GM21423 (cell line): ENCODE measurements at regions not wholly inside any gene's neighbourhood (a gene's known extent, or its start where the extent isn't known, plus 50 kb on each side); places are given as distances from the start of the nearest gene placed in this dataset.

Source experiments
- ATAC-seq: cut with Tn5 transposase; IDR thresholded peaks from one replicate; pipeline ENCODE4 v1.9.1; 2021; ENCODE audit warnings: mild to moderate bottlenecking, moderate library complexity; ENCODE audit not compliant: unreplicated experiment

DNA sequence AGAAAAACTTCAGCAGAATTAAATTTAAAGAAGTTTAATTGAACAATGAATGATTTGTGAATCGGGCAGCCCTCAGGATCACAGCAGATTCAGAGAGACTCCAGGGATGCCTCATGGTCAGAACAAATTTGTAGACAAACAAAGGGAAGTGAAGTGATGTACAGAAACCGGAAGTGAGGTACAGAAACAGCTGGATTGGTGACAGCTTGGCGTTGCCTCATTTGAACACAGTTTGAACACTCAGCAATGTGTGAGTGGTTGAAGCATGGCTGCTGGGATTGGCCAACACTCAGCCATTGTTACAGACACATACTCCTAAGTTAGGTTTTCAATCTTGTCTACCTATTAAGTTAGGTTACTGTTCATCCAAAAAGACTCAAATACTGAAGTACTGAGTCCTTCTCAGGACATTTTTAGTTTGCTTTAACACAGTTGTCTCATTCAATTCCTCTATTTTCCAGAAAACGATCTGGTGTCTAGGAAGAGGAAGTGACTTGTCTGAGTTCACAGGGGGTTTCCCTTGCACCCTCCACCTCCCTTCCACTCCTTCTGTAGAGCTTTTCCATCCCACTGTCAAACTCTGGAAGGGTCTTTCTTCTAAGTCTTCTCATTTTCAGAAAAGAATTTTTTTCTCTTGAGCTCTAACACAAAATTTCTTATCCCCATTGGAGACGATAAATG, 137.9 kb downstream of the SLC4A3 start:
- no peak for ATAC-seq

DNA sequence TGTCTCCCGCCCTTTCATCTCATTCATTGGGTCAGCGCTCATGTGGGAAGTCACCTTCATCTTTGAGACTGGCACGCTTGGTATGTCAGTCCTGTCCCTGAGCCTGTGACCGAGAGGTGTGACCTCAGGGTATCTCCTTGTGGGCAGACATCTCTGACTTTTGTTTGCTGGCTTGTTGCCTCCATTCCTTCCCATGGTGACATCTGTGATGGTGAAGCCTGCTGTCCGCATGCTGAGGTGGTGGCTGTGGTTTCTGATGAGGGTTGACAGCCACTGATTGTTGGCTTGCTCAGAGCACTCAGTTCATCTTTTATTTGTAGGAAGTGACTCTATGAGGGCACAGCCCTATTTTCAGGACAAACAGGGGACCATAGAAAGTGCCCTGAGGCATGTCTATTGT, 139.2 kb downstream of the SLC4A3 start:
- no peak for ATAC-seq

DNA sequence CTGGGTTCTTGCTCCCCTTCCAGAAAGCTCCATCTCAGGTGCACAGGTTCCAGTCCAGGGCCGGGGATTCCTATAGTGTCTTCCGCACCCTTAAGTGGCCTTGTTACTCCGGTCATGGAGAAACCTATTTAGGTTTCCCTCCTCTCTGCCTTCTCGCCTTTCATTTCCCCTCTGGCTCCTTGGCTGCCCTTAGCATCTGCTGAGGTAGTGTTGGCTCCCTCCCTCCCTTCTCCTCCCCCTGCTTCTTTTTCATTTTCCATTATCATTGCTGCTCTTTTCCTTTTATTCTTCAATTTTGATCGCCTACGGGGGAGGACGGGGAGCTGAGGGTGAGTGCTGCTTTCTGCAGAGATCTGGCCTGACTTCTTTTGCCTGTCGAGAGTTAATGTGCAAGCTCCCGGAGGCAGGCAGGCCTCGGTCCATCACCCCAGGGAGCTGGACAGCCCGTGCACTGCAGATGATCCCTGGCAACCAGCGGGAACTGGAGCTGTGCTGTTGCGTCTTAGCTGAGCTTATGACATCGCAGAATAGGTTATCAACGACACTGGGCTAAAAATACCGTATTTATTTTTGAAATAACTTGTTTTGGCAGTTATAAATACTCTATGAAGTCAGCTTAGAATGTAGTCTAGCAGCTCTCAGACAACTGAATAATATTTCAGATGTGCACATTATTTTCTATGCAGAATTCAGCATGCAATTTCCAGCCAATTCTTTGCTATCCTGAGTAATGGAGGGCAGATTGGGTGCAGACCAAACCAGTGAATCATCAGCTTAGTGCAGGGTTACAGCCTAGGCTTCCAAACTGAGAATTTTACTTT, 141.9 kb downstream of the SLC4A3 start:
- ATAC-seq = no peak

DNA sequence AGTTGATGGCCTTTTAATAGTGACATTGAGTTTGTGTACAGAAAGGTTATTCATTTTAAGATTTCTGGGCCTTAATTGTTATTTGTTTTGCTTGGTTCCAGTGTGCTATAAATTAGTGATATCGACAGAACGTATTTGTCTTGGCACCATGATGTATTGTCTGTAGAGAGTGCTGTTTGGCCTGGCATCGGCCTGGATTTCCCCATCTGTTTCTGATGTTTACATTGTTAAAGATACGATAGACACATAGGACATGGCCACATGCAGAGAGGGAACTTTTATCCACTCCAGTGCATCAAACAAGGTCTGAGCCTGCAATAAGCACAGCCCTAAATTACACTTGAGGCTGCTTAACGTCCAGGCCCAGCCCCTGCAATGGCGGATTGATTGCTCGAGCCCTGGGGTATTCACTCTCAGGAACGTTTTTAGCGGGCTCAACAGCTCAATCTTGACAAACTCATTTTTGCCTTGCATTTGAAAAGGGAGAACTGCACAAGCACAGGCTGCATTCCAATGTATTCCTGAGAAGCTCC, 144.7 kb downstream of the SLC4A3 start:
- no peak for ATAC-seq

DNA sequence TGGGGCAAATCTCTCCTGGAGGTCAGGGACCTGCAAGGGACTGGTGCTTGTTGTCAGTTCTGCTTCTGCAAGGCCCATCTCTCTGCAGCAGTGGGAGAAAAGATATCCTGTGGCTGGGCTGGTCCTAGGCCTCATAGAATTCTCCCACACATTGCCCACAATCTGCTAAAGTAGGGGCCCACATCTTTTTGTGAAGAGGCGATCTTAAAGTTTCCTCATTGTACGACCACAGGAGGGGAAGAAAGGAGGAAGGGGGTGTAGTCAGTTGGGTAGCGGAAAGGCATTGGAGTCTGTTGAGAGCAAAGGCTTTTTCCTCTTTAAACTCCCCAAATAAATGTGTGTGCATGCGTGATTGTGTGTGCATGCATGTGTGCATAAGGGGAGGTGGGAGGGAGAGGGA, 145.3 kb downstream of the SLC4A3 start:
- no peak for ATAC-seq

DNA sequence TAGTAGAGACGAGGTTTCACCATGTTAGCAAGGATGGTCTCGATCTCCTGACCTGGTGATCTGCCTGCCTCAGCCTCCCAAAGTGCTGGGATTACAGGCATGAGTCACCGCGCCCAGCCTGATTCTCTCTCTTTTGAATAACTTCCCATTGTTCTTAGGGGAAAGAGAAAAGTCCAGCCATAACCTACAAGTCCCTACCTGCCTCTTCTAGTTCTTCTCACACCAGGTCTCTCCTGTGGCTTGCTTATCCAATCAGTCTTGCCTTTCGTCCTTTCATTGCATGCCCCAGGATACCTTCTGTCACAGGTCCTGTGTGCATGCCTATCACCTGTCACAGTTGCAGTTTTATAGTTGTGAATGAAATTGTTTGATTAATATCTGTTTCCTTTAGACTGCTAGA, 148.1 kb downstream of the SLC4A3 start:
- ATAC-seq = no peak

DNA sequence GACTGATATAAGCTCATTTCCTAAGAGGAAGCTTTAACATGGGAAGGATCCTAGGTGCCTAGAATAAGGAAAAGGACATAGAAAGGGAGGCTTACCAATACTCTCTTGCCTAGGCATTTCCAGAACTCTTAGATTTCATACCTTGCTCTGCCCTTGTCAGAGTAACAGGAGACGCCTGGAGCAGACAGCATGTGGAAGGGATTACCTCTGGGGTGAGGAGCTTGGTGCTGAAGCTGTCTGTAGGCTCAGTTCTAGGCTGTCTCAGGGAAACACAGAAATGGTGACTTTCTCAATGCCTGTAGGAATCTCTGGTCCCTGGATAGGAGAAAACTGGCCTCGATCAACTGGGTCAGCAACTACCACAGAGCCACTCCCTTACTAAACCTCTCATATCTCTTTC, 150.0 kb downstream of the SLC4A3 start:
- ATAC-seq = no peak

DNA sequence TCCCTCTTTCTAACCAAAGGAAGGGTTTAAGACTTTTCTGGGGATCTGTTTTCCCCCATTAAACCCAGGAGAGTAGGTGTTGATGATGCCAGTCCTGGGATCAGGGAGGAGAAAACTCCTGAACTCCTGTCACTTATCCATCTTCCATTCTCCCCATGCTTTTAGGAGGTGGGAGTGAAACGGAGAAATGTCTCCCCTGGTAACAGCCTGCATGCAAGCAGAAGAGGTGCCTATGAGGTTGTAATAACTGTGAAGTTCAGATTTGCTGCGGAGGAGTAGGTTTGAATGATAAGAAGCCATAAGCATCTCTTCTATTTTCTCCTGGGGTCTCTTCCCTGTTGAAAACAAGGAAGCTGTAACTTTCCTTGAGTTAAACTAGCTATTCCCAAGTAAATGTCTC, 150.8 kb downstream of the SLC4A3 start:
- ATAC-seq = no peak

DNA sequence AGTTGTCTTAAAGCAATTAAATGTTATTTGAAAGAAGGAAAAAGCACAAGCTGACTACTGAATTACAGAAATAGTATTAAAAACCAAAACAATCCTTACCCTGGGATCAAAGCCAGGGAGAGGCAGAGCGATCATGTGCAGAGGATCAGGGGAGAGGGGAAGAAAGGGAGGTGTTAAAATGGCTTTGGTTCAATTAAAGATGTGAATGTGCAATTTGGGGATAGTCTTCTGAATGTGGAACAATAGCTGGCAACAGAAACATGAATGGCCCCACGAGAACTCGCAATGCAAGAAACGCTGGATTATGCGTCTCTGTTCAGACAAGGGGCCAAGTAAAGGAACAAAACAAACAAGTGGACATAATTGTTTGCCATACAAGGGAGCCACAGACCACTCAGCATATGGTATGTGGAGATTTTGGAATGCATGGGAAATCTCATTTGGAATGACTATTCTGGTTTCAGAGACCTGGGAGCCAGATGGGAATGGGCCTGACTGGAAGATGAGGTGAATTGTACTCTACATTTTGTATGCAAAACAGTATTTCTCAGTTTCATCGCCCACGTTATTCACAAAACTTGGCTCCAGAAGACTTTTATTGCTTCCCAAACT, 155.4 kb downstream of the SLC4A3 start:
- no peak for ATAC-seq

DNA sequence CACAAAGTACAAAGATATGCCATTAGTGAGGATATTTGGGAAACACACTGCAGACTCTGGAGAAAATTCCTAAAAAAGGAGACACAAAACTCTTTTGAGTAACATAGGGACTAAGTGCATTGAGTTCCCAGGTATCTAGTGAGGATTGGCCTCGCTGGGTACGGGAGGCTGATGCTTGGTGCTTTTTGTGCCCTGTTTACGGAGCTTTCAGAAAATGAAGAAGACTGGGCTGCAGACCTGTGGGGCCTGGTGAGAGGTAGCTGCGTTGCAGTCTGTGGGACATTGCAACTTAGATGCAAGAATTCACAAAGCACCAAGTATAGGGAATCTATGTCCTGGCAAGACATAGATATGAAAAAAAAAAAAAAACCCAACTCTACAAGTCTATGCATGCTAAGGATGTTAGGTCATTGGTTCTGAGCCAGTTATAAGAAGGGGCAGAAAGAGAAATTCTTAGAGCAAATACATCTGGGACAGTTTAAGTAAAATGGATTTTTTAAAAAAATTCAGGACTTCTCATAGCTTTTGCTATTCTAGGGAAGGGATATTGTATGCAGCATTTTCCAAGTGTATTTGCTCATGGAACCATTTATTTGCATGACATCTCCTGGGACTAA, 156.0 kb downstream of the SLC4A3 start:
- no peak for ATAC-seq

DNA sequence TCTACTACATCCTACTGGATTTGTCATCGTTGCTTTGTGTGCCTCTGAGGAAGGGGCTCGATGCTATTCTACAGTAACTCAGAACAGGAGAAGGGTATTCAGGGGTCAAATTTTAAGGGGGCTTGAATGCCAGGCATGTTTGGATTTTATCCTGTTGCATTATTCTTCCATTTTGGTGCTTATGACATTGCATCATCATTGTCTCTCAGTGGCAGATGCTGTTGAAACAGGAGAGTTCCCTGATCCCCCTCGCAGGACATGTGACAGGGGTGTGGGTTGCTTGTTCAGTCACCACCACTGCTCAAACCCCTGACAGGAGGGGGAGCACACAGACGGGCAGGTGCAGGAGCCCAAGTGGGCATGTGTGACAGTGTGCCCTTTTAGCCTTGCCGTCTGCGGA, 156.7 kb downstream of the SLC4A3 start:
- ATAC-seq = no peak

DNA sequence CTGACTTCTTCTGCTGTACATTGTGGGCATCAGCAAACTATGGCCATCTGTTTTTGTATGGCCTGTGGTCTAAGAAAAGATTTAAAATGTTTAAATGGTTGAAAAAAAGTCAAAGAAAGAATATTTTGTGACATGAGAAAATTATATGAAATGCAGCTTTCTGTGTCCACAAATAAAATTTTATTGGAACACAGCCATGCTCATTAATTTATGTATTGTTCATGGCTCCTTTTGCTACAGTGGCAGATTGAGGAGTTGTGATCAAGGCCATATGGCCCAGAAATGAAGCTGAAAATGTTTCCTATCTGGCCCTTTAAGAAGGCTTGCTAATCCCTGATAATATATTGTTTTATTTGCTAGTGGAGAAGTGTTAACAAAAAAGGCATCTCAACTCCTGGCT, 162.0 kb downstream of the SLC4A3 start:
- no peak for ATAC-seq

DNA sequence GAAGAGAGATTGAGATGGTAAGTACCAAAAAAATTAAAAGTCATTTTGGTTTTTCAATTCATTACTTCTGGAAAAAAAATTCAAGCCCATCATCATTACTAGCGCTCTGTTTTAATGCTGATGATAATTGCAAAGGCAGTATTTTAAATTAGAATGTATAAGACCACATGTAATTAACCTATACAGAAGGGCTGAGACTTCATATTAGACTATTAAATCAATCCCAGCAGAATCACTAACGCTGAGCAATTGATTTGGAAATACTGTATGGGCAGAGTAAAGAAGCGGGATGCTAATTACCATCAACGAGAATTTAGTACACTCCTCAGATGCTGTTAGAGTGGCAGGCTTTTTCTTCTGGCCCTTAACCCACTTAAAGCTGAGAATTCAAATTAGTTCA, 165.0 kb downstream of the SLC4A3 start:
- ATAC-seq = no peak

DNA sequence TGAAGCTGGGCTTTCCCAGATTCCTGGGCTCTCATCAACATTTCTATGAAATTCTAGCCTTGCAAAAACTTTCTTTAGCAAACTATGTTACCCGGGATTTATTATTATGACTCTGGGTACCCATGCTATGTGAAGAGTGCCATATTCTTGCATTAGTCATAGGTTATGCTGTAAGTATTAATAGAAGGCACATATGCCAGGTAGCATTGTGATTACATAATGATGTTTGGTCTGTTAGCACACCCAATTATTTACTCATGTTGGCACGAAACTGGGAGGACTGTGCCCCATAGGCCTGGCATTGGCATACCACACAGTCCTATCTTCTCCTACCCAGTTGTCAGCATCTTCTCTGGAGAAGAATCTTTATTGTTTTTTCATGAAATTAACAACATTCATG, 171.0 kb downstream of the SLC4A3 start:
- ATAC-seq = no peak

DNA sequence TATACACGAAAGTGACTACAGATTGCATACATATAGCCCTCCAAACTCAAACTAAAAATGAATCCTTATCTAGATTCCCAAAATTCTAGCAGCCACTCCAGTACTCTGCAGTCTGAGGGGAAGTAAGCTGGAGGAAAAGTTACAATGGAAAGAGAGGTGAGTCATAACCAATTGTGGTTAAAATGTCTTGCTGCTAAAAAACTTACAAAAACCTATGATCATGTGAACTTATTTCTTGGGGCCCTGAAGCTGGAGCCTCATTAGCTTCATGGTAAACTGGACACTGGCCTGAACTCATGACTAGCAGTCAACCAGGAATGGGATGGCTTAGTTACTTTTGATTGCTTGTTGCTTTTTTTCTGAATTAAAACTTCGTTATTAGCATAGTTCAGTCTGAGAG, 175.9 kb downstream of the SLC4A3 start:
- no peak for ATAC-seq

DNA sequence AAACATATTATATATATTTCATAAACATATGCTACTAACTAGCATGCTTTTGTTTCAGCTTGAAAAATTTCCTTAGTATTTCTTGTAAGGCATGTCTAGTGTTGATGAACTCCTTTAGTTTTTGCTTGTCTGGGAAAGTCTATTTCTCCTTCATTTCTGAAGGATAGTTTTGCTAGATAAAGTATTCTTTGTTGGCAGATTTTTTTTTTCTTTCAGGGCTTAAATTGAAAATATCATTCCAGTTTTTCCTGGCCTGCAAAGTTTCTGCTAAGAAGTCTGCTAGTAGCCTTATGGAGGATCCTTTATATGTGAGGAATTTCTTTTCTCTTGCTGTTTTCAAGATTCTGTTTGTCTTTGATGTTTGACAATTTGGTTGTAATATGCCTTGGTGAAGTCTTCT, 183.5 kb downstream of the SLC4A3 start:
- no peak for ATAC-seq

DNA sequence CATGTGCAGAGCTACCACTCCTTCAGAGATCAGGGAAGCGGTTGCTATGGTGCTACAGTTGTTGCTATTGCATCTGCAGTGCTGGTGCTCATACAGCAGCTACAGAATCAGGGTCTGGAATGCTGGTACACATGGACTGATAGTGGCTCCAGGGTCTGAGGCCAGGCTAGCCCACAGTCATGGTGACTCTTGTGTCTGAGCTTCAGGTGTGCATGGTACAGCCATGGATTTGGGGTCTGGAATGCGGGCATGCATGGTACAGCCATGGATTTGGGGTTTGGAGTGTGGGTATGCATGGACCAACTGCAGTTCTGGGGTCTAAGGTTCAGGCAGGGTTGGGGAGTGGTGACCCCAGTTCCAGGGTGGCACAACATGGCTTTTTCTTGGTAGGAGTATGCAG, 185.2 kb downstream of the SLC4A3 start:
- no peak for ATAC-seq

DNA sequence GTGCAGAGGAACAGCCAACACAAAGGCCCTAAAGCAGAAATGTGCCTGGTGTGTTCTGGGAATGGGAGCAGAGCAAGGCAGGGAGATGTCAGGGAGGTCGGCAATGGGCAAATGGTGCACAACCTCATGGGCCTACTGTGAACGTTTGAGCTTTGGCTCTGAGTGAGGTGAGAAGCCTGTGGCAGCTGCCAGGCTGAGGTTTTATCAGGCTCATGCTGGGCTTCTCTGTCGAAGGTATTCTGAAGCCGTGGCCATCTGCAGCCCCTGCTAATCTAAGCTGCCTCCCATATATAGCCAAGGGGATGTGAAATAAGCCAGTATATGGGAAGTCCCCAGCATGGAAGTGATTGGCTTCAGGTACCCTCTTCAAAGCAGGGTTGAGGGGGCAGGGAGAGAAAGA, 193.3 kb downstream of the SLC4A3 start:
- no peak for ATAC-seq

DNA sequence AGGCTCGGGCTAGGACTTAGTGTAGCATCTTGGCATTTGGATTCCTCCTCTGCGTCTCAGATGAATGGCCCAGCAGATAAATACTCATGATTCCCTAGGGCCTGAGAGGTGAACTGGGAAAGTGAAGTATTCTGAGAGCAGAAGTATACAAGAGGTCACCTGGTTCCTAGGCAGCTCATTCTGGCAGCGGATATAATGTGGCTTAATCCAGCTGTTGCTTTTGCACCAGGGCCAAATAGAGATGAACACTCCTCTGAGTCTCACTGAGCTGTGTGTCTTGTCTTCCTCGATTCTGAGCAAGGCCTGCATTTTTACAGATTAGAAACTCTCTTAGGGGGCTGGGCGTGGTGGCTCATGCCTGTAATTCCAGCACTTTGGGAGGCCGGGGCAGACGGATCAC, 196.1 kb downstream of the SLC4A3 start:
- ATAC-seq = no peak

DNA sequence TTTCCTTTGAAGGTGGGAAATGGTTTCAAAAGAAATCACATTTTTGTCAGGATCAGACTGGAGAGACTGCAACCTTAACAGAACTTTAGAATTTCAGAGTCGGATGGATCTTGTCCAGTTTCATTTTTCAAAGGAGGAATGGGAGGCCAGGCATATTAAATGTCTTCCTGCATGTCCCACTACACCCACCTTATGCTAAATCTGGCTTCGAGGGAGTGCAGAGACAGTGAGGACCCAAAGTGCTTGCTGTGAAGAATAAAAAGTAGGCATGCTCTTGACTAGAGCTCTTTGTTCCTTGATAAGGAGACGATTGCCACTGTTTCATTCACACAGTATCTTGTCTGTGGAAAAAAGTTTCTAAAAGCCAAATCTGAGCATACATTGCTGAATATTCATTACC, 197.6 kb downstream of the SLC4A3 start:
- no peak for ATAC-seq

DNA sequence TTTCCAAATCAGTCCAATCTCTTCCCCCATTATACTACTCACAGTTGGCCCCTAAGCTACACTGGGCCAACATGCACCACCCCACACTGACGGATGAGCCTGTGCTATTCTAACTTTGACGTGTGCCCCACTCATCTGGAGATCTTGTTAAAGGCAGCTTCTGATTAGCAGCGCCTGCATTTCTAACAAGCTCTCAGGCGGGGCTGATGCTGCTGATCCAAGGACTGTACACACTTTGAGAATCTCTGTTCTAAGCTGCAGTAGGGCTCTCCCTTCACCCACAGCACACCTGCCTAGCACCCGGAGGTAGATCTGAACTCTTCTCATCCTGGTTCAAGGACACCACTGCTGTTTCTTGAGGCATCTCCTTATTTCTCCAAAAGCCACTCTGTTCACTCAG, 200.7 kb downstream of the SLC4A3 start:
- no peak for ATAC-seq
